Astrocyte (in vitro differentiated cells and primary cell): ENCODE measurements at regions not wholly inside any gene's neighbourhood (a gene's known extent, or its start where the extent isn't known, plus 50 kb on each side); places are given as distances from the start of the nearest gene placed in this dataset.

ENCODE experiments used
- DNase-seq: peaks from one replicate; pipeline ENCODE4 v3.0.0-alpha.2; 2010; ENCODE audit warnings: low read depth
- FAIRE-seq: peaks from 2 replicates; lab custom pipeline; 2011; peaks lifted over from hg19 to GRCh38; lab: Jason Lieb, UNC
- H2AFZ ChIP-seq: 2 replicates; pipeline ENCODE4 v1.6.0; 2012; ENCODE audit warnings: low read depth, low read length, inconsistent platforms
- H3K27ac ChIP-seq: 2 replicates; pipeline ENCODE4 v1.5.1; 2011; ENCODE audit warnings: low read depth, low read length, inconsistent platforms
- H3K27me3 ChIP-seq: 2 replicates; pipeline ENCODE4 v1.6.0; 2011; ENCODE audit warnings: low read length, inconsistent platforms; ENCODE audit not compliant: insufficient read depth
- H3K36me3 ChIP-seq: 2 replicates; pipeline ENCODE4 v1.5.1; 2011; ENCODE audit warnings: low read length, inconsistent platforms; ENCODE audit not compliant: insufficient read depth
- H3K4me1 ChIP-seq: 2 replicates; pipeline ENCODE4 v1.5.1; 2011; ENCODE audit warnings: low read length, inconsistent platforms; ENCODE audit not compliant: insufficient read depth
- H3K4me2 ChIP-seq: 2 replicates; pipeline ENCODE4 v1.6.0; 2012; ENCODE audit warnings: low read length, inconsistent platforms
- H3K4me3 ChIP-seq: 2 replicates; pipeline ENCODE4 v1.5.1; 2011; ENCODE audit warnings: low read depth, mild to moderate bottlenecking, low read length, inconsistent platforms; ENCODE audit not compliant: insufficient read depth
- H3K79me2 ChIP-seq: 2 replicates; pipeline ENCODE4 v1.6.0; 2012; ENCODE audit warnings: mild to moderate bottlenecking, low read length, inconsistent platforms; ENCODE audit not compliant: insufficient read depth
- H3K9ac ChIP-seq: 2 replicates; pipeline ENCODE4 v1.6.0; 2012; ENCODE audit warnings: mild to moderate bottlenecking, low read length, inconsistent platforms
- H3K9me3 ChIP-seq: 2 replicates; pipeline ENCODE4 v1.5.1; 2012; ENCODE audit warnings: low read depth, mild to moderate bottlenecking, low read length, inconsistent platforms; ENCODE audit not compliant: insufficient read depth
- H4K20me1 ChIP-seq: 2 replicates; pipeline ENCODE4 v1.6.0; 2012; ENCODE audit warnings: low read length, inconsistent platforms; ENCODE audit not compliant: insufficient read depth
- H3K27ac Mint-ChIP-seq: one replicate; pipeline ENCODE4 v1.8.0; 2021; ENCODE audit warnings: mild to moderate bottlenecking, mixed read lengths; ENCODE audit not compliant: unreplicated experiment
- H3K27me3 Mint-ChIP-seq: one replicate; pipeline ENCODE4 v1.8.0; 2021; ENCODE audit warnings: low read depth, mixed read lengths; ENCODE audit not compliant: unreplicated experiment
- H3K36me3 Mint-ChIP-seq: one replicate; pipeline ENCODE4 v1.8.0; 2021; ENCODE audit warnings: low read depth, mixed read lengths; ENCODE audit not compliant: unreplicated experiment
- H3K4me1 Mint-ChIP-seq: one replicate; pipeline ENCODE4 v1.8.0; 2021; ENCODE audit warnings: low read depth, mixed read lengths; ENCODE audit not compliant: unreplicated experiment
- H3K4me3 Mint-ChIP-seq: one replicate; pipeline ENCODE4 v1.8.0; 2021; ENCODE audit warnings: mild to moderate bottlenecking, moderate library complexity, mixed read lengths; ENCODE audit not compliant: unreplicated experiment
- H3K9me3 Mint-ChIP-seq: one replicate; pipeline ENCODE4 v1.8.0; 2021; ENCODE audit warnings: mild to moderate bottlenecking, mixed read lengths; ENCODE audit not compliant: unreplicated experiment
- EZH2 ChIP-seq: IDR thresholded peaks from 2 replicates; pipeline ENCODE4 v1.6.1; 2012; ENCODE audit warnings: mild to moderate bottlenecking, low read length, inconsistent platforms; ENCODE audit not compliant: insufficient read depth
- TF ChIP-seq, protein P1 (sequence below): IDR thresholded peaks from 2 replicates; pipeline ENCODE4 v1.5.1; 2011; ENCODE audit warnings: low read depth, mild to moderate bottlenecking, inconsistent platforms, low read length, moderate library complexity; ENCODE audit not compliant: insufficient read depth

DNA sequence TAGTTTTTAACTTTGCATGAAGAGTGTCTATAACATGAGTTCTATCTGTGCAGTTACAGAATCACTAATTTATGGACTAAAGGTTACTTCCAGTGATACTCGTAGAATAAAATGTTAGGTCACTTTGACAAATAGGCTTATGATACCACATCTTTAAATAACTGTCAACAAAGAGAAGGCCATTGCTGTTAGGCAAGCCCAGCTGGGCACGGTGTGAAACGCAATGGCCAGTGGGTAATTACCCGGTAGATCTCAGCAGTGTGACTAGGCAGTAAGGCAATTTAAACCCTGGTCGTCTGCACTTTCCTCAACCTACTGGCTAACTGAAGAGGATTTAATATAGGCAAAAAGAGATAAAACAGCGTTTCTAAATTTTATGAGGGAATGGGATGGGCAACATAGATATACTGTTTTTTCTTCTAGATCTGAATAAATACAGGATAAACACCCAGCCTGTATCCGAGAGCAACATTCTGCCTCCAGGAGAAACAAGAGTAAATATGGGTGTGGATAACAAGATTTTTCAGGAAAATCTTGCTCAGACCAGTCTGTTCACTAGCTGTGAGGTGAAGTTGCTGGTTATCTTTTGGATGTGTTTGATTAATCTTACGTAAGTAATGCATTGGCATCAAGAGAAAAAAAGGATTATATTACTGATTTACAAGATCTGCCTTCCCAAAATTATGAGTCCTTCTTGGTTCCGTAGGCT is 631.3 kb downstream of the EFNB2 start:
- no peak overlapping the region for H2AFZ ChIP-seq
- Mint-ChIP-seq H3K27ac (no peak overlapping the region), H3K4me3 (no peak overlapping the region), H3K9me3 (no peaks in the 10 kb centered on the region), H3K36me3 (no peaks in the 10 kb centered on the region), H3K27me3 (no peaks in the 10 kb centered on the region), H3K4me1 (peaks cover 13% of the 10 kb centered on the region)
- FAIRE-seq, result no peak
- no peak for DNase-seq
- TF ChIP-seq, protein P1, sequence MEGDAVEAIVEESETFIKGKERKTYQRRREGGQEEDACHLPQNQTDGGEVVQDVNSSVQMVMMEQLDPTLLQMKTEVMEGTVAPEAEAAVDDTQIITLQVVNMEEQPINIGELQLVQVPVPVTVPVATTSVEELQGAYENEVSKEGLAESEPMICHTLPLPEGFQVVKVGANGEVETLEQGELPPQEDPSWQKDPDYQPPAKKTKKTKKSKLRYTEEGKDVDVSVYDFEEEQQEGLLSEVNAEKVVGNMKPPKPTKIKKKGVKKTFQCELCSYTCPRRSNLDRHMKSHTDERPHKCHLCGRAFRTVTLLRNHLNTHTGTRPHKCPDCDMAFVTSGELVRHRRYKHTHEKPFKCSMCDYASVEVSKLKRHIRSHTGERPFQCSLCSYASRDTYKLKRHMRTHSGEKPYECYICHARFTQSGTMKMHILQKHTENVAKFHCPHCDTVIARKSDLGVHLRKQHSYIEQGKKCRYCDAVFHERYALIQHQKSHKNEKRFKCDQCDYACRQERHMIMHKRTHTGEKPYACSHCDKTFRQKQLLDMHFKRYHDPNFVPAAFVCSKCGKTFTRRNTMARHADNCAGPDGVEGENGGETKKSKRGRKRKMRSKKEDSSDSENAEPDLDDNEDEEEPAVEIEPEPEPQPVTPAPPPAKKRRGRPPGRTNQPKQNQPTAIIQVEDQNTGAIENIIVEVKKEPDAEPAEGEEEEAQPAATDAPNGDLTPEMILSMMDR, result no peak
- no peak for TF ChIP-seq EZH2
- no peak overlapping the region for H3K9ac ChIP-seq
- no peak overlapping the region for H3K4me2 ChIP-seq
- no peaks in the 10 kb centered on the region for H3K27me3 ChIP-seq
- H3K36me3 ChIP-seq, result no peaks in the 10 kb centered on the region
- H4K20me1 ChIP-seq, result no peaks in the 10 kb centered on the region
- no peaks in the 10 kb centered on the region for H3K79me2 ChIP-seq
- H3K4me1 ChIP-seq, result no peaks in the 10 kb centered on the region
- no peak overlapping the region for H3K4me3 ChIP-seq
- H3K9me3 ChIP-seq, result no peaks in the 10 kb centered on the region
- no peak overlapping the region for H3K27ac ChIP-seq

DNA sequence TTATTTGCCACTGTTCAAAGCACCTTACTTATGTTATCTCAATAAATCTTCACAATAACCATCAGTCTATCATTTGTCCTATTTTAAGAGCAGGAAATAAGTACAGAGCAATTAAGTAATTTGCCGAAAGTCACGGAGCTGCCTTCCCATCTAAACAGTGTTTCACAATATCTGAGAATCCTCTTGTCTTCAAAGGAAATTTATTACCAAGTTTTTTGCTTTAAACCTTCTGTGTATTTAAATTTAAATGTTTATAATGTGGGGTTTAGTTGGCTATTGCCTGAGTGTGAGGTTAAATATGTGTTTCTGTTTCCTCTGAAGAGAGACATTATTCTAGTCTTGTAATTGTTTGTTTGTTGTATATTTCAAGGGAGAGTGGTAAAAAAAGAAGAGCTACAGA is 633.1 kb downstream of the EFNB2 start:
- H4K20me1 ChIP-seq, result no peaks in the 10 kb centered on the region
- no peak overlapping the region for H2AFZ ChIP-seq
- H3K79me2 ChIP-seq, result no peaks in the 10 kb centered on the region
- no peak overlapping the region for H3K9ac ChIP-seq
- H3K4me2 ChIP-seq, result no peak overlapping the region
- DNase-seq (no peak), FAIRE-seq (no peak)
- H3K36me3 ChIP-seq, result no peaks in the 10 kb centered on the region
- Mint-ChIP-seq H3K27ac (no peak overlapping the region), H3K9me3 (no peaks in the 10 kb centered on the region), H3K36me3 (no peaks in the 10 kb centered on the region), H3K4me1 (no peaks in the 10 kb centered on the region), H3K27me3 (no peaks in the 10 kb centered on the region), H3K4me3 (no peak overlapping the region)
- TF ChIP-seq EZH2, result no peak
- TF ChIP-seq, protein P1, result no peak
- no peak overlapping the region for H3K4me3 ChIP-seq
- H3K27ac ChIP-seq, result no peak overlapping the region
- no peaks in the 10 kb centered on the region for H3K27me3 ChIP-seq
- no peaks in the 10 kb centered on the region for H3K4me1 ChIP-seq
- H3K9me3 ChIP-seq, result no peaks in the 10 kb centered on the region

DNA sequence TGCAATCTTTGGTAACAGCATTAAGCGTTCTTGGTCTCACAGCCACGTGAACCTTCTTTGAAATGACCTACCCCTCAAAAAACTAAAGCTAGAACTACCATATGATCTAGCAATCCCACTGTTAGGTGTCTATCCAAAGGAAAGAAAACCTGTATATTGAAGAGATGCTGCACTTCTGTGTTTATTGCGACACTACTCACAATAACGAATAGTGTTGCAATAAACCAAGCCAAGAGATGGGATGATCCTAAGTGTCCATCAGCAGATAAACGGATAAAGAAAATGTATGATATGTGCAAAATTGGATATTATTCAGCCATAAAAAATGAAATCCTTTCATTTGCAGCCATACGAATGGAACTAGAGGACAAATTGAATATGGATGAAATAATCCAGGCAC is 637.9 kb downstream of the EFNB2 start:
- no peak for FAIRE-seq
- H3K4me2 ChIP-seq, result no peak overlapping the region
- H3K27me3 ChIP-seq, result no peaks in the 10 kb centered on the region

More for the DNA sequence above, 637.9 kb downstream of the EFNB2 start:
- no peak overlapping the region for H3K4me3 ChIP-seq
- H3K9me3 ChIP-seq, result no peaks in the 10 kb centered on the region
- Mint-ChIP-seq H3K9me3 (no peaks in the 10 kb centered on the region), H3K27ac (no peak overlapping the region), H3K36me3 (no peaks in the 10 kb centered on the region), H3K4me1 (no peaks in the 10 kb centered on the region), H3K4me3 (no peak overlapping the region), H3K27me3 (no peaks in the 10 kb centered on the region)
- H3K9ac ChIP-seq, result no peak overlapping the region
- no peak for DNase-seq
- no peak overlapping the region for H3K27ac ChIP-seq
- H3K36me3 ChIP-seq, result no peaks in the 10 kb centered on the region
- TF ChIP-seq, protein P1, result no peak
- TF ChIP-seq EZH2, result no peak
- H3K4me1 ChIP-seq, result no peaks in the 10 kb centered on the region
- H3K79me2 ChIP-seq, result no peaks in the 10 kb centered on the region
- no peak overlapping the region for H2AFZ ChIP-seq
- H4K20me1 ChIP-seq, result no peaks in the 10 kb centered on the region
